GM12873 (cell line): ENCODE measurements at regions not wholly inside any gene's neighbourhood (a gene's known extent, or its start where the extent isn't known, plus 50 kb on each side); places are given as distances from the start of the nearest gene placed in this dataset.

Experiments
- TF ChIP-seq, protein P1 (sequence below): IDR thresholded peaks from 2 replicates; pipeline ENCODE4 v1.5.1; 2012; ENCODE audit warnings: low read depth, mild to moderate bottlenecking, moderate library complexity, low read length, control low read depth; ENCODE audit not compliant: insufficient read depth; ENCODE audit errors: missing control alignments

DNA sequence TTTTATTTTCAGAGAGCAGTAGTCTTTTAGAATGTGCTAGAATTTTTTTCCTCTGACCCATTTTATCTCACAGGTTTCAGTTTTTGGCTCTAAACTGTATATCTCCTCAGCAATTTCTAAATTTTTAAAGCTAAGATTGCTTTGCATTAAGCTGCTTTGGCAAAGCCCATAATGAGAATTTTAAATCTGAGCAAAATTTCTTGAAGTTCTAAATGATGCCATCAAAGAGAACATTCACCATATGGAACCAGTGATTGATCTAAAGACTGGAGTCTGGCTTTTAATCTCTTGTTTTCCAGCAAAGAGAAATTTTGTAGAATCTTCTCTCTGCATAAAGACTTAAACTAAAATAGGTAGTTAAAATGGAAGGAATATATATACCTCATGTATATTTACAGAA lies 313.6 kb downstream of the TBC1D32 start:
- TF ChIP-seq, protein P1, sequence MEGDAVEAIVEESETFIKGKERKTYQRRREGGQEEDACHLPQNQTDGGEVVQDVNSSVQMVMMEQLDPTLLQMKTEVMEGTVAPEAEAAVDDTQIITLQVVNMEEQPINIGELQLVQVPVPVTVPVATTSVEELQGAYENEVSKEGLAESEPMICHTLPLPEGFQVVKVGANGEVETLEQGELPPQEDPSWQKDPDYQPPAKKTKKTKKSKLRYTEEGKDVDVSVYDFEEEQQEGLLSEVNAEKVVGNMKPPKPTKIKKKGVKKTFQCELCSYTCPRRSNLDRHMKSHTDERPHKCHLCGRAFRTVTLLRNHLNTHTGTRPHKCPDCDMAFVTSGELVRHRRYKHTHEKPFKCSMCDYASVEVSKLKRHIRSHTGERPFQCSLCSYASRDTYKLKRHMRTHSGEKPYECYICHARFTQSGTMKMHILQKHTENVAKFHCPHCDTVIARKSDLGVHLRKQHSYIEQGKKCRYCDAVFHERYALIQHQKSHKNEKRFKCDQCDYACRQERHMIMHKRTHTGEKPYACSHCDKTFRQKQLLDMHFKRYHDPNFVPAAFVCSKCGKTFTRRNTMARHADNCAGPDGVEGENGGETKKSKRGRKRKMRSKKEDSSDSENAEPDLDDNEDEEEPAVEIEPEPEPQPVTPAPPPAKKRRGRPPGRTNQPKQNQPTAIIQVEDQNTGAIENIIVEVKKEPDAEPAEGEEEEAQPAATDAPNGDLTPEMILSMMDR: no peak

DNA sequence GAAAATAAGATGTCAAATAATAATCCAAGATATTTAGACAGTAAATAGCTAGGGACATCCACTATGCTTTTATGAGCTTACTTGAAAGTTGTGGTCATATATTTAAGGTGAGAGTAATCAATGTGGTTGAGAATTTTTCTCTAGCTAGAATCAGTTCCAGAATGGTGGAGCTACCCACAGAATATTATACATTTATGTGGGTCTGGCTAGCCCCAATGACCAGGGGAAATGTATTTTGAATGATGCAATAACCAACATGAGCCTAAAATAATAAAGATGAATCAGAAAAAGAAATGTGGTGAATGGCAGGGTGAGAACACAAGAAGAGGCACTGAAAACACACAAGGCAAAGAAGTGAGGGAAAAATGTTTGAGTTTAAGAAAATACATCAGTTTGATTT lies 325.7 kb downstream of the TBC1D32 start:
- TF ChIP-seq, protein P1: no peak

DNA sequence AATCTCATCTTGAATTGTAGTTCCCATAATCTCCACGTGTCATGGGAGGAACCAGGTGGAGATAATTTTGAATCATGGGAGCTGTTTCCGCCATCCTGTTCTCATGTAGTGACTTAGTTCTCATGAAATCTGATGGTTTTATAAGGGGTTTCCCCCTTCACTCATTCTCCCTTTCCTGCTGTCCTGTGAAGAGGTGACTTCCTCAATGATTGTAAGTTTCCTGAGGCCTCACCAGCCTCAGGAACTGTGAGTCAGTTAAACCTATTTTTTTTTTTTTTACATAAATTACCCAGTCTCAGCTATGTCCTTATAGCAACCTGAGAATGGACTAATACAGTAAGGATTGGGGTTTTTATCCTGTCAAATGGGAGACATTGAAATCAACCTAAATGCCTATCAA lies 328.3 kb downstream of the TBC1D32 start:
- TF ChIP-seq, protein P1: no peak

DNA sequence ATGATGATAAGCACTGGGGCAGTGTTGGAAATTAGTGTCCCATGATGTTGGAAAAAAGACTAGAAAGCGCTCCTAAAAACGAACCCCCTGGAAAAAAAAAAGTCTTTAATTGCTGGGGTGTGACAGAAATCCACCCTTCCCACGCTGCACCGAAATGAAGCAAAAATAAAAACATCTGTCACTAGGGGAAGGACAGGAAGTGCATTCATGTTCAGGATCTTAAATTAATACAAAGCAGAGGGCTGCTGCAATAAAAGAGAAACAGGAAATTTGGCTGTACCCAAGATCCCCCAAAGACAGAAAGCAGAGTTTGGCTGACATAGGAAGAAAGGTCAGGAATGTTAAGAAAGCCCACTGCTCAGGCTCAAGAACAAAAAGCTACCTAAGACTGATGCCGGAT lies 333.9 kb downstream of the TBC1D32 start:
- TF ChIP-seq, protein P1: no peak

DNA sequence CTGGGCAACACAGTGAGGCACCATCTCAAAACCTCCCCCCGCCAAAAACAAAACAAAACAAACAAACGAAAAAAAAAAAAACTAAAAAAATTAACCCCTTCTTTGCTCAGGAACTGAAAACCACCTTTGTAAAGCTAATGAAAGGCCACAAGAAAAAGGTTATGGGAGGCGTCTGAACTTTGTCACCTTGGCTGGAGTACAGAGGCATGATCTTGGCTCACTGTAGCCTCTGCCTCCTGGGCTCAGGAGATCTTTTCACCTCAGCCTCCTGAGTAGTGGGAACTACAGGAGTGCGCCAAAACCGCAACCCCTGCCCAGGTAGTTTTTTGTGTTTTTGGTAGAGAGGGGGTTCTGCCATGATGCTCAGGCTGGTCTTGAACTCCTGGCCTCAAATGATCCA lies 337.9 kb downstream of the TBC1D32 start:
- TF ChIP-seq, protein P1: no peak

DNA sequence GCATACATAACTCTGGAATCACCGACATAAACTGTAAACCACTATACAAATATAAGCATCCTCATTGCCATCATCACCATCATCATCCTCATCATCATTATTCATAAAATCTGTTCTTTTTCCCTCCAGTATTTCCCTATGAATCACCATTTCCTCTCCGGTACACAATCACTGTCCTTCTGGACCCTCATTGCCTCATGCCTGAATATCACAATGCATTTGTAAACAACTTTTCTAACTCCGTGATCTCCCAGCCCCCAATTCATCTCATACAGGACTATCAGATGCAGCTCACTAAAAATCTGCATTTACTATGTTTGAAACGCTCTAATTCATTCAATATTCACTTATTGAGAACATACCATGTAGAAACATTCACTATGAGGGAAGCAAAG lies 339.7 kb downstream of the TBC1D32 start:
- TF ChIP-seq, protein P1: no peak

DNA sequence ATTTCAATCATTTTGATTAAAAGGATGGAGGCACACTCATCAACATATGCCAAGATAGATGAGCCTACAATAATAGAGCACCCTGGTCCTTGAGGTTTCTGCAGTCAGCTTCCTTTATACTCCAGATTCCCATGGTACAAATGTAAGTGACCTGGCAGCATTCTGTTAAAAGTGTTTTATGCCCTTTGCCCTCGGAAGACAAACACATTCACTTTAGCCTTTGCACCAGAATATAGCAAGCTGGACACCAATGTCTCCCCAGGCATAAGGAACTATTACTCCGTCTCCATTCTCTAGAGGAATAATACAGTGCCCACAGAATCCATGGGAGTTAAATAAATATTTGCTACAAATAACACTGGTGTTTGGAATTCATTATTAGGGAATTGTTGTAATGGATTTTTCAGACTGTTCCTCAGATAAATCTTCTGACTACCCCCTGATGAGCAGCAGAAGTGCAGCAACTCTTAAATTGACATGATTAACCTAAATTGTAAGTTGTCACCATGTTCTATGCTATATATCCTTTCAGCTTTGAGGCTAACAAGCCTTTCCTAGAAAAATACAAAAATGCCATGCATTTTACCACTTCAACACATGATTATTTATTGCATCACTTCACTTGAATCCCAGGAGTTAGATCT lies 340.2 kb downstream of the TBC1D32 start:
- TF ChIP-seq, protein P1: no peak
